Mesodermal cell (in vitro differentiated cells): ENCODE measurements at regions not wholly inside any gene's neighbourhood (a gene's known extent, or its start where the extent isn't known, plus 50 kb on each side); places are given as distances from the start of the nearest gene placed in this dataset.
"Not testable (repeated sequence)": the region's sequence is repeated elsewhere in the genome, so short reads cannot be mapped to it uniquely, and the experiment has no call there.

ENCODE experiments used
- H3K27ac ChIP-seq: 2 replicates; pipeline ENCODE4 v1.7.0; 2013; ENCODE audit warnings: mild to moderate bottlenecking, low read depth, low read length, moderate library complexity; ENCODE audit not compliant: severe bottlenecking
- H3K36me3 ChIP-seq: 2 replicates; pipeline ENCODE4 v1.7.1; 2013; ENCODE audit warnings: mild to moderate bottlenecking, low read length, moderate library complexity; ENCODE audit not compliant: control insufficient read depth, insufficient read depth
- H3K4me1 ChIP-seq: one replicate; pipeline ENCODE4 v1.7.1; 2013; ENCODE audit warnings: mild to moderate bottlenecking, low read length; ENCODE audit not compliant: insufficient read depth, control insufficient read depth, poor library complexity, severe bottlenecking
- H3K4me3 ChIP-seq: 2 replicates; pipeline ENCODE4 v1.7.0; 2013; ENCODE audit warnings: low read length, control low read depth, mild to moderate bottlenecking; ENCODE audit not compliant: insufficient read depth, poor library complexity, severe bottlenecking; ENCODE audit errors: extremely low read depth
- H3K9me3 ChIP-seq: 2 replicates; pipeline ENCODE4 v1.7.1; 2013; ENCODE audit warnings: mild to moderate bottlenecking, low read length, moderate library complexity; ENCODE audit not compliant: control insufficient read depth
- WGBS, 2 experiments: methylation state at CpG; one replicate each; pipeline ENCODE4 v1.1.5; 2013; ENCODE audit warnings: missing lambda C conversion rate in 2 of 2; ENCODE audit not compliant: insufficient coverage in 2 of 2; 5-methylcytosine and 5-hydroxymethylcytosine counted together

- peaks cover 2% of the 10 kb centered on the region for H3K4me1 ChIP-seq
- H3K9me3 ChIP-seq = peaks cover 4% of the 10 kb centered on the region
- no peak overlapping the region for H3K27ac ChIP-seq
- no peak overlapping the region for H3K4me3 ChIP-seq
- no peaks in the 10 kb centered on the region for H3K36me3 ChIP-seq
Measured at GRCh38 chr12:126290456-126290855, 1225.2 kb downstream of the AACS start.

DNA sequence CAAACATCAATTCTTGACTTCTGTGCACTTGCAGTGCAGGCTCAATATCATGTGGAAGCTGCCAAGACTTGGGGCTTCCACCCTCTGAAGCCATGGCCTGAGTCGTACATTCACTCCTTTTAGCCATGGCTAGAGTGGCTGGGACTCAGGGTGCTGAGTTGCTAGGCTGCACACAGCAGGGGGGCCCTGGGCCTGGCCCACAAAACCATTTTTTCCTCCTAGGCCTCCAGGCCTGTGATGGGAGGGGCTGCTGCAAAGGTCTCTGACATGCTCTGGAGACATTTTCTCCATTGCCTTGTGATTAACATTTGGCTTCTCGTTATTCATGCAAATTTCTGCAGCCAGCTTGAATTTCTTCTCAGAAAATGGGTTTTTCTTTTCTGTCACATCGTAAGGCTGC, 1226.8 kb downstream of the AACS start:
- H3K27ac ChIP-seq, H3K4me1 ChIP-seq, H3K4me3 ChIP-seq, H3K36me3 ChIP-seq, H3K9me3 ChIP-seq: not testable (repeated sequence)
- WGBS, 2 experiments = 83 to 90% methylated on average over 2 of the region's 3 CpGs

GRCh38 chr12:126295652-126296051, 1230.4 kb downstream of the AACS start:
- 81 to 92% methylated on average over 2 of the region's 2 CpGs for WGBS, 2 experiments
- H3K4me3 ChIP-seq = no peak overlapping the region
- H3K36me3 ChIP-seq = no peaks in the 10 kb centered on the region

GRCh38 chr12:126309278-126309677, 1244.0 kb downstream of the AACS start:
- no peak overlapping the region for H3K4me3 ChIP-seq
- no peaks in the 10 kb centered on the region for H3K36me3 ChIP-seq
- no peak overlapping the region for H3K27ac ChIP-seq
- no peaks in the 10 kb centered on the region for H3K9me3 ChIP-seq
- H3K4me1 ChIP-seq = no peaks in the 10 kb centered on the region
- WGBS, 2 experiments = 82 to 91% methylated on average over 3 of the region's 3 CpGs

More at GRCh38 chr12:126295652-126296051, 1230.4 kb downstream of the AACS start:
- no peaks in the 10 kb centered on the region for H3K4me1 ChIP-seq
- H3K9me3 ChIP-seq = peaks cover 4% of the 10 kb centered on the region
- H3K27ac ChIP-seq = no peak overlapping the region

- WGBS, 2 experiments = no CpG with 5 or more reads among the region's 3 CpGs
Measured at GRCh38 chr12:126312457-126312856, 1247.2 kb downstream of the AACS start.

GRCh38 chr12:126316411-126316810, 1251.2 kb downstream of the AACS start:
- Histone ChIP-seq H3K27ac (no peak overlapping the region), H3K4me3 (no peak overlapping the region), H3K9me3 (no peaks in the 10 kb centered on the region), H3K36me3 (no peaks in the 10 kb centered on the region), H3K4me1 (no peaks in the 10 kb centered on the region)
- 87 to 90% methylated on average over 2 of the region's 3 CpGs for WGBS, 2 experiments

More at GRCh38 chr12:126312457-126312856, 1247.2 kb downstream of the AACS start:
- Histone ChIP-seq H3K9me3 (no peaks in the 10 kb centered on the region), H3K36me3 (no peaks in the 10 kb centered on the region), H3K4me3 (no peak overlapping the region), H3K27ac (no peak overlapping the region), H3K4me1 (no peaks in the 10 kb centered on the region)

GRCh38 chr12:126337556-126338441, 1272.6 kb downstream of the AACS start:
- Histone ChIP-seq H3K9me3 (no peaks in the 10 kb centered on the region), H3K36me3 (no peaks in the 10 kb centered on the region), H3K4me3 (no peak overlapping the region), H3K27ac (no peak overlapping the region), H3K4me1 (no peaks in the 10 kb centered on the region)
- WGBS, 2 experiments = 94 to 100% methylated on average over 2 to 4 of the region's 7 CpGs

- Histone ChIP-seq H3K9me3 (no peaks in the 10 kb centered on the region), H3K36me3 (no peaks in the 10 kb centered on the region), H3K4me3 (no peak overlapping the region), H3K4me1 (no peaks in the 10 kb centered on the region), H3K27ac (no peak overlapping the region)
- no CpG with 5 or more reads among the region's 1 CpG for WGBS, 2 experiments
Measured at GRCh38 chr12:126342866-126343265, 1277.6 kb downstream of the AACS start.

- Histone ChIP-seq H3K4me1 (no peaks in the 10 kb centered on the region), H3K4me3 (no peak overlapping the region), H3K36me3 (no peaks in the 10 kb centered on the region), H3K27ac (no peak overlapping the region), H3K9me3 (no peaks in the 10 kb centered on the region)
- 81 to 100% methylated on average over 2 of the region's 3 CpGs for whole genome bisulfite sequencing, 2 experiments
Measured at GRCh38 chr12:126343321-126343720, 1278.1 kb downstream of the AACS start.

GRCh38 chr12:126346087-126346486, 1280.9 kb downstream of the AACS start:
- Histone ChIP-seq H3K27ac (no peak overlapping the region), H3K36me3 (no peaks in the 10 kb centered on the region), H3K4me1 (no peaks in the 10 kb centered on the region), H3K9me3 (no peaks in the 10 kb centered on the region), H3K4me3 (no peak overlapping the region)
- 93 to 94% methylated on average over 2 of the region's 3 CpGs for WGBS, 2 experiments

DNA sequence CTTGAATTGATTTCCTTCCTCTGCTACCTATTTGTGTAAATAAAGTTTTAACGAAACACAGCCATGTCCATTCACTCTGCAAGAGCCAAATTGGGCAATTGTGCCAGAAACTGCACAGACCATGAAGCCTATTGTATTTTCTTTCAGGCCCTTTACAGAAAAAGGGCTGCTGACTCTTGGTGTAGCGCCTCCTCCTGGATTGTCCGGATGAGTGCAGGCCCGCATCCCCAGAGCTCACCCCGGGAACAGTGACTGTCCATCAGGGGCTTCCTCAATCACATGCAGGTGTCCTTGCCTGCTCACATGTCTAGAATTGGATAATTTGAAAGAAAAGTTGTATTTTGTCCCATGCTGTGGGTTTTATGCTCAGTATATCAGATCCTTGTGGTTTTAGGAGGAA, 1282.2 kb downstream of the AACS start:
- Histone ChIP-seq H3K27ac (no peak overlapping the region), H3K9me3 (no peaks in the 10 kb centered on the region), H3K4me1 (no peaks in the 10 kb centered on the region), H3K4me3 (no peak overlapping the region), H3K36me3 (no peaks in the 10 kb centered on the region)
- 65 to 66% methylated on average over 3 to 4 of the region's 5 CpGs for WGBS, 2 experiments
